Erythroblast (primary cell): ENCODE measurements at regions not wholly inside any gene's neighbourhood (a gene's known extent, or its start where the extent isn't known, plus 50 kb on each side); places are given as distances from the start of the nearest gene placed in this dataset.

ENCODE experiments used
- DNase-seq, 2 experiments: peaks; one replicate each; lab custom pipeline; 2025; lab: John Stamatoyannopoulos, UW
- GATA1 ChIP-seq: IDR thresholded peaks from 2 replicates; pipeline ENCODE4 v1.6.1; 2011; ENCODE audit warnings: low read depth, mild to moderate bottlenecking, control low read depth, low read length, moderate library complexity
- POLR2A ChIP-seq: IDR thresholded peaks from 2 replicates; pipeline ENCODE4 v1.6.1; 2011; ENCODE audit warnings: mild to moderate bottlenecking, low read length

- no peak for TF ChIP-seq POLR2A
- no peak for TF ChIP-seq GATA1
- DNase-seq, result no peak
Observed at GRCh38 chr2:155099784-155100183, 401.3 kb downstream of the KCNJ3 start.

GRCh38 chr2:155095613-155096012 is 397.1 kb downstream of the KCNJ3 start:
- no peak for TF ChIP-seq GATA1
- no peak for TF ChIP-seq POLR2A
- no peak for DNase-seq

- TF ChIP-seq GATA1, result no peak
- TF ChIP-seq POLR2A, result no peak
- no peak for DNase-seq
Observed at GRCh38 chr2:155080373-155080772, 381.9 kb downstream of the KCNJ3 start.

- TF ChIP-seq POLR2A (no peak), GATA1 (no peak)
- DNase-seq, result no peak
Observed at GRCh38 chr2:155070489-155070888, 372.0 kb downstream of the KCNJ3 start.

- DNase-seq, result no peak
- TF ChIP-seq POLR2A (no peak), GATA1 (no peak)
Observed at GRCh38 chr2:155062922-155063258, 364.4 kb downstream of the KCNJ3 start.

- peak in 1 of 2 experiments; percentile 1 for DNase-seq
- TF ChIP-seq GATA1 (no peak), POLR2A (no peak)
Observed at GRCh38 chr2:155062250-155062921, 363.9 kb downstream of the KCNJ3 start.

- no peak for DNase-seq
Observed at GRCh38 chr2:155060896-155061295, 362.4 kb downstream of the KCNJ3 start.

GRCh38 chr2:155054712-155055111 is 356.2 kb downstream of the KCNJ3 start:
- DNase-seq, result no peak
- no peak for TF ChIP-seq GATA1
- TF ChIP-seq POLR2A, result no peak

More at GRCh38 chr2:155060896-155061295, 362.4 kb downstream of the KCNJ3 start:
- TF ChIP-seq POLR2A (no peak), GATA1 (no peak)

- TF ChIP-seq POLR2A, result no peak
- no peak for TF ChIP-seq GATA1
- no peak for DNase-seq
Observed at GRCh38 chr2:155043097-155043496, 344.6 kb downstream of the KCNJ3 start.

GRCh38 chr2:155035308-155035707 is 336.8 kb downstream of the KCNJ3 start:
- DNase-seq, result no peak
- TF ChIP-seq POLR2A (no peak), GATA1 (no peak)

- TF ChIP-seq POLR2A (no peak), GATA1 (no peak)
- no peak for DNase-seq
Observed at GRCh38 chr2:155033652-155034051, 335.2 kb downstream of the KCNJ3 start.

- no peak for DNase-seq
- no peak for TF ChIP-seq GATA1
Observed at GRCh38 chr2:155030296-155030695, 331.8 kb downstream of the KCNJ3 start.

GRCh38 chr2:155026651-155027174 is 328.2 kb downstream of the KCNJ3 start:
- no peak for TF ChIP-seq POLR2A
- TF ChIP-seq GATA1, result no peak
- DNase-seq, result no peak

- TF ChIP-seq GATA1 (no peak), POLR2A (no peak)
- no peak for DNase-seq
Observed at GRCh38 chr2:155023674-155024073, 325.2 kb downstream of the KCNJ3 start.

- no peak for TF ChIP-seq POLR2A
- TF ChIP-seq GATA1, result no peak
- no peak for DNase-seq
Observed at GRCh38 chr2:155022531-155022930, 324.0 kb downstream of the KCNJ3 start.

- no peak for TF ChIP-seq POLR2A
- no peak for TF ChIP-seq GATA1
- DNase-seq, result no peak
Observed at GRCh38 chr2:155021618-155022017, 323.1 kb downstream of the KCNJ3 start.
